Ovary (tissue), 7 donors: ENCODE measurements at regions not wholly inside any gene's neighbourhood (a gene's known extent, or its start where the extent isn't known, plus 50 kb on each side); places are given as distances from the start of the nearest gene placed in this dataset.

Experiments used
- DNase-seq, 5 donors: peaks; one replicate each; pipeline ENCODE4 v3.0.0-alpha.2; 2019 to 2020
- H3K27ac ChIP-seq, 2 donors: fragments of 200-600 bp; one replicate each; pipeline versions ENCODE4 v1.5.1 to v1.8.0; 2019 to 2022
- H3K27me3 ChIP-seq: fragments of 200-600 bp; one replicate; pipeline ENCODE4 v1.8.0; 2022
- H3K36me3 ChIP-seq: fragments of 200-600 bp; sonication (generic); one replicate; pipeline ENCODE4 v1.5.1; 2019
- H3K4me1 ChIP-seq: one replicate; pipeline ENCODE4 v1.8.1; 2013; ENCODE audit warnings: mild to moderate bottlenecking, moderate library complexity; ENCODE audit not compliant: insufficient read depth
- H3K4me3 ChIP-seq: fragments of 200-600 bp; sonication (generic); one replicate; pipeline ENCODE4 v1.5.1; 2017
- H3K9me3 ChIP-seq, 2 donors: fragments of 200-600 bp in 1 of 2; sonication (generic) in 1 of 2; one replicate each; pipeline versions ENCODE4 v1.5.1 to v1.8.1; 2013 to 2019; ENCODE audit warnings: mild to moderate bottlenecking in 1 of 2, moderate library complexity in 1 of 2
- EP300 ChIP-seq: sonication (generic); formaldehyde crosslinking; IDR thresholded peaks from one replicate; pipeline ENCODE4 v1.6.1; 2017; ENCODE audit warnings: antibody characterized with exemption
- POLR2A ChIP-seq: fragments of 450-650 bp; IDR thresholded peaks from one replicate; pipeline ENCODE4 v1.6.1; 2017; ENCODE audit warnings: antibody characterized with exemption, mild to moderate bottlenecking, moderate library complexity
- WGBS, 3 donors: extraction: QIAGEN DNeasy Blood & Tissue Kit in 1 of 3; methylation state at CpG; one replicate each; pipeline versions ENCODE4 v1.1.5 to v1.1.7; 2013 to 2017; 5-methylcytosine and 5-hydroxymethylcytosine counted together
- intact Hi-C, 4 donors: fragments of 100-400 bp; cut with DNase I; formaldehyde crosslinking; loops; one replicate each; pipeline versions ENCODE4 v1.11.0 to v1.15.1; 2022 to 2023
- TF ChIP-seq, protein P1 (sequence below), 3 donors: fragments of 450-650 bp in 2 of 3; fragments of 200-600 bp in 1 of 3; IDR thresholded peaks; one replicate each; pipeline versions ENCODE4 v1.5.1 to v1.8.0; 2016 to 2022; ENCODE audit warnings: antibody characterized with exemption in 3 of 3, mild to moderate bottlenecking in 1 of 3
- donor health status: DM: no; HTN: no; CAD: no; lungs with moderate emphysema.
- donor health status: DM: no; HTN: no; CAD: no.
- donor health status: Bipolar disorder and iron deficiency.
- donor health status: DM: no; HTN: no; CAD: no.
- donor health status: DM: yes; HTN: yes; CAD: no.

DNA sequence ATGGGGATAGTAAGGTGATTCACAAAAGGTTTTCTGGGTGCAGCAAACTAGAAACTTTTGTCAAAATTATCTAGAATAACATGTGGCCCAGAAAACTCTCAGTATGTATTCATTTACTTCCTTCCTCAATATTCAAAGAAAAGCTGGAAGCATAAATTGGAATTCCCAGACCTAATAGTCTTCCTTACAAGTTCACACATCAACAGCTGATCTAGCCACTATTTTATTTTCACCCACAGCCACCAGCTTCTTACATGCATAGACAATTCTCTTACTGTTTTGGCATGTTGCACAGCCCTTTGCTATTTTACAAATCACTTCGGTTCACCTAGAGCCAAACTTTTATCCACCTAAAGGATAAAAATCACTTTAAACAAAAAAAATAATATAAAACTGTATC is 647.8 kb upstream of the CCDC54 start:
- Histone ChIP-seq H3K4me1 (no peaks in the 10 kb centered on the region), H3K27ac (no peak overlapping the region), H3K27me3 (peaks cover 4% of the 10 kb centered on the region), H3K36me3 (no peaks in the 10 kb centered on the region), H3K4me3 (no peak overlapping the region), H3K9me3 (no peaks in the 10 kb centered on the region)
- intact Hi-C loops = no loop called here
- TF ChIP-seq, protein P1, sequence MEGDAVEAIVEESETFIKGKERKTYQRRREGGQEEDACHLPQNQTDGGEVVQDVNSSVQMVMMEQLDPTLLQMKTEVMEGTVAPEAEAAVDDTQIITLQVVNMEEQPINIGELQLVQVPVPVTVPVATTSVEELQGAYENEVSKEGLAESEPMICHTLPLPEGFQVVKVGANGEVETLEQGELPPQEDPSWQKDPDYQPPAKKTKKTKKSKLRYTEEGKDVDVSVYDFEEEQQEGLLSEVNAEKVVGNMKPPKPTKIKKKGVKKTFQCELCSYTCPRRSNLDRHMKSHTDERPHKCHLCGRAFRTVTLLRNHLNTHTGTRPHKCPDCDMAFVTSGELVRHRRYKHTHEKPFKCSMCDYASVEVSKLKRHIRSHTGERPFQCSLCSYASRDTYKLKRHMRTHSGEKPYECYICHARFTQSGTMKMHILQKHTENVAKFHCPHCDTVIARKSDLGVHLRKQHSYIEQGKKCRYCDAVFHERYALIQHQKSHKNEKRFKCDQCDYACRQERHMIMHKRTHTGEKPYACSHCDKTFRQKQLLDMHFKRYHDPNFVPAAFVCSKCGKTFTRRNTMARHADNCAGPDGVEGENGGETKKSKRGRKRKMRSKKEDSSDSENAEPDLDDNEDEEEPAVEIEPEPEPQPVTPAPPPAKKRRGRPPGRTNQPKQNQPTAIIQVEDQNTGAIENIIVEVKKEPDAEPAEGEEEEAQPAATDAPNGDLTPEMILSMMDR (IDR thresholded peaks at IDR 0.05) = no peak
- no peak for TF ChIP-seq POLR2A
- no peak for TF ChIP-seq EP300
- DNase-seq = no peak
- WGBS, 3 donors = 79 to 89% (median 86%) methylated on average over 1 of the region's 1 CpG

DNA sequence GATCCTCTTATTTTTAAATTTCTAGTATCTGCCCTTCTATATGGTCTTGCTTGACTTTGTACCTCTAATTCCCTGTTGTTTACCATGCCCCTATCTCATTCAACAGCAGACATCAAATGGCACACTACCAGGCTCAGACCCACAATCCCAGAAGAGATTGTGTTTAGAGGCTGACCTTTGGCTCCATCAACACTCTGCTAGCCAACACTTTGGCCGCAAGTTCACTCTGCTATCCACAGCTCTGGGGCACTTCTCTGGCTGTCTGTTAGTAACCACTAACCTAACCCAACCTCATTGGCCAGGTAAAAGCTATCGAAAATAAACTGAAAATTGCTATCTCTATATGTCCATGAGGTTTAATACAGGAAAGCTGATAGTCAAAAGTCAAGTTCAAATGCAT is 646.0 kb upstream of the CCDC54 start:
- no peaks in the 10 kb centered on the region for H3K4me1 ChIP-seq
- intact Hi-C loops = no loop called here
- peaks cover 4% of the 10 kb centered on the region for H3K27me3 ChIP-seq
- no peak overlapping the region for H3K4me3 ChIP-seq
- no peaks in the 10 kb centered on the region for H3K9me3 ChIP-seq
- DNase-seq = no peak
- no peak overlapping the region for H3K27ac ChIP-seq
- no peaks in the 10 kb centered on the region for H3K36me3 ChIP-seq
- 94 to 97% (median 95%) methylated on average over 2 of the region's 2 CpGs for WGBS, 3 donors
- TF ChIP-seq EP300 (no peak), POLR2A (no peak)
- TF ChIP-seq, protein P1 (IDR thresholded peaks at IDR 0.05) = no peak

DNA sequence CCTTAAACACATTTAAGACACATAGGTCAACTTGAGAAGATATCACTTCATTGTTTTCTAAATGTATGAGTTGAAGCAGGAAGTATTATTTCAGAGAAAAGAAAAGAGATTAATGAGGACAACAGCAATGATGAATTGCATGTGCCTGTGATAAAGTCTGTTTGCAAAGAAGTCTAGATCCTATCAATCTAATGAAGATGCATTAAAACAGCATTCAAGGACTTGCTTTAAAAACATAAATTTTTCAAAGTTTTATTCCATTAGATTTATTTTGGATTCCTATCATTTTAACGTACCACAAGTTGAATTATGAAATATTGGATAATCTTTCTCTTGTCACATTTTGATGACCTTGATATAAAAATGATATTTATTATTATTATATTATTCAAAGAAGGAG is 642.5 kb upstream of the CCDC54 start:
- Histone ChIP-seq H3K4me3 (no peak overlapping the region), H3K27ac (no peak overlapping the region), H3K4me1 (no peaks in the 10 kb centered on the region), H3K36me3 (no peaks in the 10 kb centered on the region), H3K27me3 (peaks cover 4% of the 10 kb centered on the region), H3K9me3 (no peaks in the 10 kb centered on the region)
- TF ChIP-seq POLR2A (no peak), EP300 (no peak)
- TF ChIP-seq, protein P1 (IDR thresholded peaks at IDR 0.05) = no peak
- DNase-seq = no peak
- intact Hi-C loops = no loop called here
- WGBS, 3 donors = 90 to 95% (median 92%) methylated on average over 1 of the region's 1 CpG

DNA sequence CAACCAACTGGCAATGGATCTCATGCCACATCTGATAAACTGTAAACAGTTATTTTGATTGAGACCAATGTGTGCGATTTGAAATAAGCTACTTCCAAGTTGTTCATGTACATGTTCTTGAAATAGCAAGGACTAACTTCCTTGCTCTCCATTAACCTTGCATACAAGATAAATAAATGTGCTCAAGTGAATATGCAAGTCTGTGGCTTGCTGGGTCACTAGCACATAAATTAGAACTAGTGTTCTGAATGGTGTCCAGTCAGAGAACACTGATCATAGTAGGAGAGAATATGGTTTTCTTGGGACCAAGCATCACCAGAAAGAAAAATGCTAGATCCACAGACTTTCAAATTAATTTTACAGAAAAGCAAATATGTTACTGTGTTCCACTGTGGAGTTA is 640.0 kb upstream of the CCDC54 start:
- Histone ChIP-seq H3K27ac (no peak overlapping the region), H3K27me3 (peaks cover 4% of the 10 kb centered on the region), H3K4me3 (no peak overlapping the region), H3K36me3 (no peaks in the 10 kb centered on the region), H3K9me3 (no peaks in the 10 kb centered on the region), H3K4me1 (no peaks in the 10 kb centered on the region)
- intact Hi-C loops = no loop called here
- TF ChIP-seq POLR2A (no peak), EP300 (no peak)
- TF ChIP-seq, protein P1 (IDR thresholded peaks at IDR 0.05) = no peak
- DNase-seq = no peak
- WGBS, 3 donors = 98 to 100% (median 99%) methylated on average over 1 of the region's 1 CpG

DNA sequence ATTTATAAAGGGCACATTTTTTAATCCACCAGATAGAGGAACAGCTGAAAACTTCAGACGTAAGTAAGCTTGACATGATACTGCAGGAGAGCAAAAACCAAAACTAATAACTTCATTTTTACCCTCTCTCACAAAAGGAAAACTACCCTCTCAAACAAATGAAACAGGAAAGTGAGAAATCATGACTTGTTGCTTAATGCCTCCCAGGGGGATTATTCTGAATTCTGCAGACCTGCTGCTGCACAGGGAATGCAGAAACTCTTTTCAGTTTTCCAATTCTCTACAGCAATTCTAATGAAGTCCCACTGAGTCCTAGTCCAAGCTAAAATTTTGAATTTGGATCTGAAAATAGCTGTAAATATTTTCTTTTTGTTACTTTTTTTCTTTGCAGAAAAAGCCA is 637.1 kb upstream of the CCDC54 start:
- TF ChIP-seq POLR2A (no peak), EP300 (no peak)
- TF ChIP-seq, protein P1 (IDR thresholded peaks at IDR 0.05) = no peak
- Histone ChIP-seq H3K4me1 (no peaks in the 10 kb centered on the region), H3K36me3 (no peaks in the 10 kb centered on the region), H3K9me3 (no peaks in the 10 kb centered on the region), H3K4me3 (no peak overlapping the region), H3K27me3 (no peaks in the 10 kb centered on the region), H3K27ac (no peak overlapping the region)
- 47 to 72% (median 54%) methylated on average over 1 of the region's 1 CpG for WGBS, 3 donors
- no peak for DNase-seq
- intact Hi-C loops = no loop called here
